Osteoblast (primary cell): ENCODE measurements at regions not wholly inside any gene's neighbourhood (a gene's known extent, or its start where the extent isn't known, plus 50 kb on each side); places are given as distances from the start of the nearest gene placed in this dataset.

ENCODE experiments used
- DNase-seq: peaks from one replicate; pipeline ENCODE4 v3.0.0; 2011; ENCODE audit warnings: low spot score, mixed read lengths; ENCODE audit not compliant: insufficient read length; ENCODE audit errors: missing footprints
- H2AFZ ChIP-seq: 2 replicates; pipeline ENCODE4 v1.6.0; 2011; ENCODE audit warnings: mild to moderate bottlenecking, low read length
- H3K27ac ChIP-seq: 2 replicates; pipeline ENCODE4 v1.5.1; 2011; ENCODE audit warnings: mild to moderate bottlenecking, low read depth, low read length, moderate library complexity
- H3K27me3 ChIP-seq: 2 replicates; pipeline ENCODE4 v1.6.0; 2012; ENCODE audit warnings: mild to moderate bottlenecking, control low read depth, inconsistent platforms, low read length, moderate library complexity; ENCODE audit not compliant: insufficient read depth
- H3K36me3 ChIP-seq: 2 replicates; pipeline ENCODE4 v1.5.1; 2011; ENCODE audit warnings: mild to moderate bottlenecking, low read length, control low read depth, moderate library complexity; ENCODE audit not compliant: insufficient read depth
- H3K4me1 ChIP-seq: 2 replicates; pipeline ENCODE4 v1.5.1; 2011; ENCODE audit warnings: mild to moderate bottlenecking, low read length, control low read depth, moderate library complexity; ENCODE audit not compliant: insufficient read depth
- H3K4me2 ChIP-seq: 2 replicates; pipeline ENCODE4 v1.6.0; 2011; ENCODE audit warnings: mild to moderate bottlenecking, low read length; ENCODE audit not compliant: insufficient read depth
- H3K4me3 ChIP-seq: fragments of 200-600 bp; sonication (generic); 3 replicates; pipeline ENCODE4 v1.5.1; 2012; ENCODE audit warnings: mild to moderate bottlenecking, low read length, inconsistent platforms; ENCODE audit not compliant: insufficient read depth
- H3K79me2 ChIP-seq: 2 replicates; pipeline ENCODE4 v1.6.0; 2012; ENCODE audit warnings: mild to moderate bottlenecking, low read length, control low read depth, inconsistent platforms; ENCODE audit not compliant: insufficient read depth
- H3K9me3 ChIP-seq: 2 replicates; pipeline ENCODE4 v1.5.1; 2011; ENCODE audit warnings: low read depth, low read length, control low read depth
- H4K20me1 ChIP-seq: 2 replicates; pipeline ENCODE4 v1.6.0; 2012; ENCODE audit warnings: mild to moderate bottlenecking, low read length, control low read depth; ENCODE audit not compliant: insufficient read depth
- CTCF ChIP-seq: IDR thresholded peaks from 2 replicates; pipeline ENCODE4 v1.5.1; 2011; ENCODE audit warnings: mild to moderate bottlenecking, low read depth, low read length, moderate library complexity; ENCODE audit errors: extremely low read depth

- H4K20me1 ChIP-seq: no peaks in the 10 kb centered on the region
- no peak for DNase-seq
- no peaks in the 10 kb centered on the region for H3K36me3 ChIP-seq
- no peak overlapping the region for H3K4me3 ChIP-seq
- no peaks in the 10 kb centered on the region for H3K4me1 ChIP-seq
- H2AFZ ChIP-seq: no peak overlapping the region
- no peak overlapping the region for H3K27ac ChIP-seq
- no peaks in the 10 kb centered on the region for H3K27me3 ChIP-seq
- no peak overlapping the region for H3K4me2 ChIP-seq
- no peaks in the 10 kb centered on the region for H3K79me2 ChIP-seq
- no peaks in the 10 kb centered on the region for H3K9me3 ChIP-seq
- TF ChIP-seq CTCF: no peak
Observed at GRCh38 chr5:101482931-101483330, 579.8 kb upstream of the ST8SIA4 start.

DNA sequence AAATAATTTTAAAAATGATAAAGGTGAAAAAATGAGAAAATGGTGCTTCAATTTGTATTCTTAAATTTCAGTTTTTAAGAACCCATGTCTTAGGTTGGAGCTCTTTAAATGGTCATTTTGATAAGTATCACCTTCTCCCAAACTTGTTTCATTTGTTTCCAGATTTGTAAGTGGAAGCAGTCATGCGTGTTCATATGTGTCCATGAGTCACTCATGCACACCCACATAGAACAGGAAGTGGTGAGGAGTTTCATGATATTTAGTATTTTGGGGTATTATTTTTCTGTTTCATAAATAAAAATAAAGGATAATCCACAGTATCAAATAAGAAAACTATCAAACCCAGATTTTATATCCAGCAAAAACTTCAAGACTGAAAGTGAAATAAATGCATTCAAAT is 570.4 kb upstream of the ST8SIA4 start:
- H3K36me3 ChIP-seq: no peaks in the 10 kb centered on the region
- H2AFZ ChIP-seq: no peak overlapping the region
- H3K9me3 ChIP-seq: no peaks in the 10 kb centered on the region
- H3K4me2 ChIP-seq: no peak overlapping the region
- H3K4me1 ChIP-seq: no peaks in the 10 kb centered on the region
- no peak overlapping the region for H3K27ac ChIP-seq
- H4K20me1 ChIP-seq: no peaks in the 10 kb centered on the region
- no peaks in the 10 kb centered on the region for H3K27me3 ChIP-seq
- no peaks in the 10 kb centered on the region for H3K79me2 ChIP-seq
- no peak for DNase-seq
- TF ChIP-seq CTCF: no peak
- H3K4me3 ChIP-seq: no peak overlapping the region

GRCh38 chr5:101461455-101461854 is 558.4 kb upstream of the ST8SIA4 start:
- no peak overlapping the region for H3K27ac ChIP-seq
- no peaks in the 10 kb centered on the region for H3K9me3 ChIP-seq
- H3K27me3 ChIP-seq: no peaks in the 10 kb centered on the region
- no peaks in the 10 kb centered on the region for H4K20me1 ChIP-seq
- no peak for TF ChIP-seq CTCF
- H3K79me2 ChIP-seq: no peaks in the 10 kb centered on the region
- H3K4me3 ChIP-seq: no peak overlapping the region
- H3K4me1 ChIP-seq: no peaks in the 10 kb centered on the region
- H3K36me3 ChIP-seq: no peaks in the 10 kb centered on the region
- H2AFZ ChIP-seq: no peak overlapping the region
- no peak overlapping the region for H3K4me2 ChIP-seq
- no peak for DNase-seq

DNA sequence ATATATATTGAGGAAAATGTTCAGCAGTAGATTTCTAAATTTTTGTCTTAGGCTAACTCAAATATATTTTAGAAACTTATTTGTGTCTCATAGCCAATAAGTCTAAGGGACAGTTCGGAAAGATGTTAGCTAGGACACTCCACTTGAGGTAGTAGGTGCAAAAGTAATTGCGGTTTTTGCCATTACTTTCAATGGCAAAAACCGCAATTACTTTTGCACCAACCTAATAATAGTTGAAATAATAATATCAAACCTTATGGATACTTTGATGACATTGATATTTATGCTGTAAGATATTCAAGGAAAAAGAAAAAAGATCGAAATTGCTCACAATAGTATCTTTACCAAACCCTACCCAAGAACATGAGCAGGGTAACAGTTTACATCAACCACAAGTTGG is 555.5 kb upstream of the ST8SIA4 start:
- no peaks in the 10 kb centered on the region for H3K4me1 ChIP-seq
- no peaks in the 10 kb centered on the region for H4K20me1 ChIP-seq
- H3K36me3 ChIP-seq: no peaks in the 10 kb centered on the region
- no peak overlapping the region for H3K4me3 ChIP-seq
- no peak for TF ChIP-seq CTCF
- DNase-seq: no peak
- H3K79me2 ChIP-seq: no peaks in the 10 kb centered on the region
- no peak overlapping the region for H3K4me2 ChIP-seq
- no peak overlapping the region for H3K27ac ChIP-seq
- H3K9me3 ChIP-seq: no peaks in the 10 kb centered on the region
- no peak overlapping the region for H2AFZ ChIP-seq
- no peaks in the 10 kb centered on the region for H3K27me3 ChIP-seq
